Sigmoid colon (tissue), 4 donors: ENCODE measurements at regions not wholly inside any gene's neighbourhood (a gene's known extent, or its start where the extent isn't known, plus 50 kb on each side); places are given as distances from the start of the nearest gene placed in this dataset.

Experiments used
- POLR2A ChIP-seq, 2 donors: fragments of 450-650 bp; IDR thresholded peaks; one replicate each; pipeline ENCODE4 v1.6.1; 2016; ENCODE audit warnings: antibody characterized with exemption in 2 of 2, mild to moderate bottlenecking in 2 of 2, moderate library complexity in 2 of 2
- POLR2AphosphoS5 ChIP-seq, 4 donors: sonication (generic); formaldehyde crosslinking; IDR thresholded peaks; one replicate each; pipeline ENCODE4 v1.6.1; 2017; ENCODE audit warnings: antibody characterized with exemption in 4 of 4
- TF ChIP-seq, protein P1 (sequence below), 4 experiments: fragments of 450-650 bp in 3 of 4; fragments of 200-600 bp in 1 of 4; IDR thresholded peaks; one replicate each; pipeline ENCODE4 v1.5.1; 2016 to 2019; ENCODE audit warnings: antibody characterized with exemption in 4 of 4, mild to moderate bottlenecking in 3 of 4, moderate library complexity in 2 of 4

DNA sequence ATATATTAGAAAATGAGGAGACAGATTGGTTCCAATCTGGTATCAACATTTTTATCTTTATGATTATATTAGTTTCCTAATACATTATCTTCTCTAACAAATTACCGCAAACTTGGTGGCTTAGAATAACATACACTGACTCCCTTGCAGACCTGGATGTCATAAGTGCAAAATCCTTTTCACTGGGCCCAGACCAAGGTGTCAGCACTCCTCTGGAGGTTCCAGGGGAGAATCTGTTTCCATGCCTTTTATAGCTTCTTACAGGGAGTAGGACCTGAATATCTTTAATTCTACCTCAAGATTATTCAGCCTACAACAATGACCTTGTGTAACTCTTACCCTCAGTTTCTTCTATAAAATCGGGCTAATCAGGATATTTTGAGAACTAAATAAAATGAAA lies 329.9 kb upstream of the GRM3 start:
- TF ChIP-seq POLR2AphosphoS5 (IDR thresholded peaks at IDR 0.05) (no peak), POLR2A (IDR thresholded peaks at IDR 0.05) (no peak)
- TF ChIP-seq, protein P1, sequence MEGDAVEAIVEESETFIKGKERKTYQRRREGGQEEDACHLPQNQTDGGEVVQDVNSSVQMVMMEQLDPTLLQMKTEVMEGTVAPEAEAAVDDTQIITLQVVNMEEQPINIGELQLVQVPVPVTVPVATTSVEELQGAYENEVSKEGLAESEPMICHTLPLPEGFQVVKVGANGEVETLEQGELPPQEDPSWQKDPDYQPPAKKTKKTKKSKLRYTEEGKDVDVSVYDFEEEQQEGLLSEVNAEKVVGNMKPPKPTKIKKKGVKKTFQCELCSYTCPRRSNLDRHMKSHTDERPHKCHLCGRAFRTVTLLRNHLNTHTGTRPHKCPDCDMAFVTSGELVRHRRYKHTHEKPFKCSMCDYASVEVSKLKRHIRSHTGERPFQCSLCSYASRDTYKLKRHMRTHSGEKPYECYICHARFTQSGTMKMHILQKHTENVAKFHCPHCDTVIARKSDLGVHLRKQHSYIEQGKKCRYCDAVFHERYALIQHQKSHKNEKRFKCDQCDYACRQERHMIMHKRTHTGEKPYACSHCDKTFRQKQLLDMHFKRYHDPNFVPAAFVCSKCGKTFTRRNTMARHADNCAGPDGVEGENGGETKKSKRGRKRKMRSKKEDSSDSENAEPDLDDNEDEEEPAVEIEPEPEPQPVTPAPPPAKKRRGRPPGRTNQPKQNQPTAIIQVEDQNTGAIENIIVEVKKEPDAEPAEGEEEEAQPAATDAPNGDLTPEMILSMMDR (IDR thresholded peaks at IDR 0.05) = no peak
